ENCODE measurements at regions not wholly inside any gene's neighbourhood (a gene's known extent, or its start where the extent isn't known, plus 50 kb on each side); places are given as distances from the start of the nearest gene placed in this dataset.

DNA sequence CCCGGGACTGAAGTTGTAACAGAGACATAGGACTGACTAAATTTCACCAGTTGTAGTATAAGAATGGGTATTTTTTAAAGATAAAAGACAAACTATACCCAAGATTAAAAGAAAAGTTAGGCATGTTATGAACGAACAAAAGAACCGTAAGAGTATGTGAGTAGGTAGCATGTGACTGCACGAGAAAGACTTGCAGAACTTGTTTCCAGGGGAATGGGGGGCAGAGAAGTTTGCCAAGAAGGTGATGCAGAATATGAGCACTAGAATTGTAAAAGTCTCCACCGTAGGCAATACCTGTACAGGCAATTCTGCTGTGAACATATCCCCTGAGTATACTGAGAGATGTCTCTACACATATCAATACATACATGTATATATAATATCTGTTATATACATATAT, 614.7 kb downstream of the PRELID2 start (continued):
- TF ChIP-seq HNRNPK (IDR thresholded peaks at IDR 0.05; ENCODE audit: low read depth, low read length, poor library complexity, severe bottlenecking), result no peak

DNA sequence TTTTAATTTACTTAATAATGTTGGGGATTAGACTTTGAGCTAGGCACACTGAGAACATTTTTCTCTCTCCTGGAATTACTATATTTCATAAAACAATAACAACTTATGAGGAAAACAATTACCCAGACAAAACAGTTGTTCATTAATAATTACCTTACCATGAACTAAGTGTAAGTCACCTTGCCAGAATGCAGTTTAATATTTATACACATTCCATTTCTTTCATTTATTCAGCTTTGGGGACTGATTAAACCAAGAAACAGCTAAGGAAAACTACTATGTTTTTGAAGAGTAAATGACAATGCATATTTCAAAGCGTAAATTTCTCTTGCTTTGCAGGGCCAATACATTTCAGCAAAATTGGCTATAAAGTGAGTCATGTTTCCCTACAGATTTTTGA, 616.2 kb downstream of the PRELID2 start:
- ATAC-seq, result no peak
- TF ChIP-seq SETDB1 (IDR thresholded peaks at IDR 0.05; ENCODE audit: low read length) (no peak), ATF2 (CRISPR knock-in tag; IDR thresholded peaks at IDR 0.05) (no peak), KDM5B (IDR thresholded peaks at IDR 0.05; ENCODE audit: insufficient replicate concordance, low read depth, low read length) (no peak), CHD1 (IDR thresholded peaks at IDR 0.05; ENCODE audit: low read length) (no peak), SIN3B (IDR thresholded peaks at IDR 0.05; ENCODE audit: low read depth) (no peak)
- CTCF ChIA-PET (ENCODE audit: low intra/inter-chr PET ratio), result no interaction called here

More for the DNA sequence above, 616.2 kb downstream of the PRELID2 start:
- no peak overlapping the region for H3K4me2 ChIP-seq (ENCODE audit: insufficient read depth, low read length)
- 0% methylated on average over 1 of the region's 1 CpG for WGBS (ENCODE audit: insufficient coverage, low coverage, missing lambda C conversion rate)
- H3K4me3 ChIP-seq, result no peak overlapping the region
- no peaks in the 10 kb centered on the region for H3K79me2 ChIP-seq (ENCODE audit: control insufficient read depth, insufficient read depth, low read length)
- intact Hi-C loops (cut with micrococcal nuclease) (no loop called here), in situ Hi-C loops (cut with MboI) (no loop called here)
- no peak overlapping the region for H2AFZ ChIP-seq (ENCODE audit: low read depth, low read length)
- POLR2A ChIA-PET, result no interaction called here
- BruUV-seq (replicated peaks), result no TSS peak
- H3K27ac ChIP-seq (ENCODE audit: extremely low read depth, low read depth, low read length), result no peak overlapping the region
- H3K9me3 ChIP-seq (replicated peaks; ENCODE audit: control insufficient read depth, insufficient read depth, low read depth, low read length), result no peaks in the 10 kb centered on the region
- H3K4me1 ChIP-seq (replicated peaks in 1 of 2; ENCODE audit: control insufficient read depth in 2 of 2, insufficient read depth in 2 of 2, low read length in 2 of 2), result no peaks in the 10 kb centered on the region
- no peaks in the 10 kb centered on the region for H3K27me3 ChIP-seq (ENCODE audit: control insufficient read depth in 2 of 2, insufficient read depth in 2 of 2, low read length in 2 of 2)
- FAIRE-seq (no peak), DNase-seq (ENCODE audit: extremely low read depth in 1 of 4, low spot score in 3 of 4) (no peak)
- no peaks in the 10 kb centered on the region for H3K36me3 ChIP-seq (ENCODE audit: control insufficient read depth, insufficient read depth, low read length)
- H4K20me1 ChIP-seq (replicated peaks; ENCODE audit: control insufficient read depth, insufficient read depth, low read length), result no peaks in the 10 kb centered on the region
- no peak overlapping the region for H3K9ac ChIP-seq (ENCODE audit: insufficient read depth in 1 of 2, low read depth in 2 of 2, low read length in 2 of 2)
- H3K9me1 ChIP-seq (ENCODE audit: control insufficient read depth, insufficient read depth, low read length), result no peaks in the 10 kb centered on the region

Measured in K562 (cell line).